Heart left ventricle (tissue), 13 donors: ENCODE measurements at regions not wholly inside any gene's neighbourhood (a gene's known extent, or its start where the extent isn't known, plus 50 kb on each side); places are given as distances from the start of the nearest gene placed in this dataset.
"Not testable (repeated sequence)": the region's sequence is repeated elsewhere in the genome, so short reads cannot be mapped to it uniquely, and the experiment has no call there.

Experiments used
- CTCF ChIP-seq, 12 donors: fragments of 200-600 bp; sonication (generic) in 4 of 12; IDR thresholded peaks; one replicate each; pipeline versions ENCODE4 v1.5.0 to v1.8.0; 2018 to 2022; ENCODE audit warnings: antibody characterized with exemption in 12 of 12, mild to moderate bottlenecking in 5 of 12
- POLR2A ChIP-seq, 2 donors: fragments of 450-650 bp; IDR thresholded peaks; one replicate each; pipeline ENCODE4 v1.6.1; 2017; ENCODE audit warnings: antibody characterized with exemption in 2 of 2, mild to moderate bottlenecking in 2 of 2, moderate library complexity in 2 of 2
- donor health status: ischemic (EF 13 %, LVEDD 7.1; RV severe dilation, severe dysfunction).
- donor health status: DM: no; HTN: yes; CAD: no.
- donor health status: DM: no; HTN: no; CAD: no.
- donor health status: ischemic (EF 25% LVEDD 6.9; RV normal size, moderate dysfunction).
- donor health status: ischemic (EF 25% LVEDD 5.7; RV mildly dilated, moderate dysfunction).
- donor health status: ischemic (EF 35%, LVEDD 5.7; RV mildly dilated, moderate dysfunction).
- donor health status: nonischemic (EF 11% LVEDD 7.7; RV severe dilation, severe dysfunction).
- donor health status: DM: yes; HTN: yes; CAD: no.
- donor health status: PGD.
- donor health status: ischemic (EF 29% LVEDD 5.4; RV normal size, mild dysfunction).
- donor health status: nonischemic (EF 23%, LVEDD 6.1; RV moderate dilation, normal function).

GRCh38 chr2:5628484-5628883 lies 63.7 kb upstream of the SOX11 start:
- TF ChIP-seq CTCF, POLR2A (IDR thresholded peaks at IDR 0.05): not testable (repeated sequence)
